HG02852 (cell line): ENCODE measurements at regions not wholly inside any gene's neighbourhood (a gene's known extent, or its start where the extent isn't known, plus 50 kb on each side); places are given as distances from the start of the nearest gene placed in this dataset.

Experiments used
- ATAC-seq: cut with Tn5 transposase; IDR thresholded peaks from one replicate; pipeline ENCODE4 v1.9.1; 2021; ENCODE audit warnings: mild to moderate bottlenecking, moderate library complexity; ENCODE audit not compliant: unreplicated experiment

DNA sequence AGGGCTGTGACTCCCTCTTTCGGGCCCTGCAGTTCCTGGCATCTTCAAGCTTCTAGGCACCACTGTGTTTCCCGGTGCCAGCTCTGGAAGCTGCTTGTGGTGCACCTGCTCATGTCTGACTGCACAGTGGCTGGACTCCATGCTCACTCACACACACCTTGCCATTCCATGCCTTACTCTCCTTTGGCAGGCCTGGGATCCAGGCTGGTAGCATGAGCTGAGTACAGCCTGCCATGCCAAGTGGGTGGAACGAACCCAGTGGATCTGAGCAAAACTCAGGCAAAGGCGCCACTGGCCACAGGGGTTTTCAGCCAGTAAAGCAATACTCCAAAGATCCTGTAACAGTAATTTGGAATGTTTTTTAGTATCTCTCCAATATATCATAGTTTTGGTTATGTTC is 902.7 kb upstream of the USP15 start:
- no peak for ATAC-seq

DNA sequence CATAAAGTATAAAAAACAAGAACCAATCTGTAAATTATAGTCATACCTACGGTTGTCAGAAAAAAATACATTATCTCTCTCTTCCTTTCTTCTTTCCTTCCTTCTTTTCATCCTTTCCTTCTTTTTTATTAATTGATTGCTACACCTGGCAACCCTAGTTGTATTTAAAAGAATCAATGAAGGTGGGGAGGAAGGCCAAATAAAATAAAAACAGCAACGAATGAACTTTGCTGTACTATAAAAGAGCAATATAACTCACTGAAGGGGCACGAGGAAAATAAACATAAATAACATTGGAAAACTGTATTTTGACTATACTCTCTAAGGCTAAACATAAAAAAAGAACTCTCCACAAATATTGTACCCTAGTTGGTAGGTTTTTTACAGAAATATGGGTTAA is 898.2 kb upstream of the USP15 start:
- no peak for ATAC-seq

DNA sequence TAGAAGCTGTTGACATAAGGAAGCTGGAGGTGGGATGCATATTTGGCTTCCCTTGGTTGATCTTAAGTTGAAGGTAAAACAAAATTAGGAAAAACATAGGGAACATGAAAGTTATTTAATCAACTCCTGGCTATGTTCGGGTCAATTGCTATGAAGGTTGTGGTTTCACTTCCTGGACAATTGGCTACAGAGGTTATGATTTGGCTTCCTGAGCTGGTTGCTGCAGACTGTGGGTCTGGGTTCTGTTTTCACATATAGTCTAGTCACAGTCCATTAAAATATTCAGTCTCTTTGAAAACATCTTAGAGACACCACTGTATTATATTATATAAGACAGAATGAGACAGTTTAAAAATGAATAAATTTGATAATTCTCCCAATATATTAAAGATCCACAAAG is 895.2 kb upstream of the USP15 start:
- ATAC-seq: no peak

DNA sequence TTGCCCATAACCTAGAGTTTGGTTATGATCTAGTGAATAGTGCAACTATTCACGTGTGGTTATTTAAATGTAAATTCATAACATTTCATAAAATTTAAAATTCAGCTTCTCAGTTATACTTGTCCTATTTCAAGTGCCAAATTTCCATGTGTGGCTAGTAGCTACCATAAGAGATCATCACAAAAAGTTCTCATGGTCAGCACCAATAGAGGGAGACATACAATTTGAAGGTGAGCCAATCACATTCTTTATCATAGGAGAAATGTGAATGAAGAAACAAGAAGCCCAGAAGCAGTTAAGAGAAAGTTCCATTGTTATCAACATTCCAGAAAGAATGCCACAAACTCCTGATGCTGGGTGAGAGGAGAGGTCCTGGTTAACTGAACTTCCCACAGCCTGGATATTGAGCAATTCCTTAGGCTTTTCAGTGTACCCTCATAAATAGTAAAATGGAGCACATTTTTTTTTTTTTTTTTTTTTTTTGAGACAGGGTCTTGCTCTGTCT is 892.9 kb upstream of the USP15 start:
- ATAC-seq: no peak

DNA sequence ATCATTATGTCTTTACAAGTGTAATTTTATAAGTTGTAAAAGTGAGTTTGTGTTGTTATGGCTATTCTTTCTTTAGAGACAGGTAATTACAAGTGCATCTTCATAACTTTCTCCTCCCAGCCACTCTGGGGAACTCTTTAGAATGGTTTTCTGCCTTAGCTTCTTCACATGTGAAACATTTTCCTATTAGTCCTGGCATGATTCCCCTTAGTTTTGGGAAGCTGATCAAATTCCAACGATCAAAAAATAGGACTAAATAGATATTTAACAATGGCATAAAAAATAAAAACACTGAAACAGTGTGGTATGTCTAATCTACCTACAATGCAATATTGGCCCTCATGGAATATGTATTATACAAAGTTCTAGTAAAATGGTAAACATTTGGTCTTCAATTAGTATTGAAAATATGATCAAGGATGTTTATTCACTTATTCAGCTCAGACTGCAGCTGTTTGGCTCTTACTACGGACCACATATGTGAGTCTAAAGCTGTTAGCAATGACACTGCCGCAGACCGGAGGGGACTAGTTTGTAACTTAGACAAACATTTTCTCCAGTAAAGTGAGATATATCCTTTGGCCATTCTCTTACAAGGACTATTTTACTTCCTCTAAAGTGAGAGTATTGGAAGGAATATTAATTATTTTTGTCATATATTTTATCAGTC is 890.8 kb upstream of the USP15 start:
- ATAC-seq: no peak

DNA sequence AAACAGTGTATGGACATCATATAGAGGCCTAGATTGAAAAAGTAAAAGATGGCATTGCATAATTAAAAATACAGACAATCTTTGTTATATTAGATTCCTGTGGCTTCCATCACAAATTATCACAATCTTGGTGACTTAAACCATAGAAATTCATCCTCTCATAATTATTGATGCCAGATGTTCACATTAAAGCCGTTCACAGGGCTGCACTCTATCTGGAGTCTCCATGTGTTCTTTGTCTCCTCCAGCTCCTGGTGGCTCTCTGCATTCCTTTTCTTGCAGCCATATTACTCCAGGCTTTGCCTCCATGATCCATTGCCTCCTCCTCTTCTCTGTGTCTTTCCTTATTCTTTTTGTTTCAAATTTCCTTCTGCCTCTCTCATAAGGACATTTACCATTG is 875.7 kb upstream of the USP15 start:
- ATAC-seq: no peak

DNA sequence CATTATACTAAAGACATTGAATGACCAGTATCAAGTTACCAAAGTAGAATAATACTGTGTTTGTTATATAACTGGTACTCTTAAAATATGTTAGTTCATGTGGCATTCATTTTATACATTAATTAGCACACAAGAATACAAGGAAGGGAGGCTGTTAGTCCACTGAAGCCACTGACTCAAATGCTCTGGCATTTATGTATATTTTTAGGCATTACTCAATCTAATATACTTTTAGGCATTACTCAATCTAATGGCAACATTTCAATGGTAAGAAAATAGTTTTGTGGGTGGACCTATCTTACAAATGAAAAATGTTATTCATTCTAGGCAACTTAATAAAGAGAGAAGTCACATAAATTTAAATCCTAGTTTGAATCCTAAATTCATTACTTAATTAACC is 874.4 kb upstream of the USP15 start:
- no peak for ATAC-seq

DNA sequence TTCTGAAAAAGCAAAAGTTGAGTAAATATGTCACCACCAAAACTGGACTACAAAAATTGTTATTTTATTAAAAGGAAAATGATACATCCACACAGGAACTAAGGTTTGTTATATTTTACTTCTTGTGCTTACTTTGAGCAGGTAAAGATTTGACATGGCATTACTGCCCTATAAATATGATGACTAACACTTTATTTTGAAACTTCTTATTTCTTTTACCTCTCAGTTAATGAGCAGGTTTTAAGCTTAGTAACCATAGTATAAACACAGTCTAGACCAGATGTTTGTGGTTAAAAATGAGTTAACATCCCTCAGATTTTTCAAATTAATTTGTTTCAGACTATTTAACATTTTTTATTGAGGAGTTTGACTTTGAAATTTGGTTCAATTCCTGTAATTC is 862.5 kb upstream of the USP15 start:
- ATAC-seq: no peak

DNA sequence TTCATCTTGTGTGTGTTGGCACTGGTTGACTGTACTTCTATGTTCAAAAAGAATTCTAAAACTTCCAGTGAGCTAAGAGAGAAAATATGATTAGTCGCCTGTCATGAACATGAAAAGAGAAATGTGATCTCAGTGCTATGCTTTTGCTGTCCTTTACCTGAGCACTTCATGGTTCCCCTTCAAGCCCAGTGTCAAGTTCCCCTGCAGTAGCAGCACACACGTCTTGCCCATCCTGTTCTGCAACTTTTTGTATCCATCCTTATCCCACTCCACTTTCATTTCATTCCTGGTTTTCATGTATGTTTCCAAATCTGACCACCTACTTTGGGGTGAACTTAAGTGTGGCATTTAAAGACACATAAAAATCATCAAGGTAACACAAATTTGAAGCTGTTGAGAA is 848.0 kb upstream of the USP15 start:
- no peak for ATAC-seq

DNA sequence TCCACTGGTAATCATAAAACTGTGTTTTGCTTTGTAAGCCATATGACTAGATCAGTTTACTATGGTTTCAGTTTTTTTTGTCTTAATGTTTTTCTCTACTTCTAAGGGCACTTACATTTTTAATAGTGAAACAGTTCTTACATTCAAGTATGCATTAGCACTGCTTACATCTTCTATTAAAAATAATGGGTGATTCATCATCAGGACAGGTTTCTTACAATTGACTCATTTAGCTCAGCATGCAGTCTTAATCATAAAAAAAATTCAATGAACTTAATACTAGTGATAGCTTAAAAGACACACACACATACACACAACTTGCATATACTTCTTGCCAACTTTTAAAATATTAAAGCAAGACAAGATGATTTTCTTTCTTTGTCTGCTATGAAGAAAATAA is 845.7 kb upstream of the USP15 start:
- no peak for ATAC-seq

DNA sequence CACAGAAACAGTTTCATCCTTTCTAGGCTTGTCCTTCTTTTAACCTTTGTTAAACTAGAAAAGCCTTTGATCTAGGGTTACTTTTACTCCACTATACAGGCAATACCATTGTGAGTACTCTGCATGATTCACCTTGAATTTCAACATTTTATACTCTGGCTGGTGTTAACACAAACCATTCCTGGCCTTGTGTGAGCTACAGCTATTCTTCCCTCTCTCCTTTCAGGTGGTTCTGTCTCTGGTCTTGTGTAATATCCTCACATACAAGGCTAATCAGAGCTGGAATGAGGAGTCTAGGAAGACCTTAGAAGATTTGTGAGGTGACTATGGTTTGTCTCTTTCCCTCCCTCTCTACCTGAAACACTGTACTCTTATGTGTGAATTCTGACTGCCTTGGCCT is 837.4 kb upstream of the USP15 start:
- ATAC-seq: no peak

DNA sequence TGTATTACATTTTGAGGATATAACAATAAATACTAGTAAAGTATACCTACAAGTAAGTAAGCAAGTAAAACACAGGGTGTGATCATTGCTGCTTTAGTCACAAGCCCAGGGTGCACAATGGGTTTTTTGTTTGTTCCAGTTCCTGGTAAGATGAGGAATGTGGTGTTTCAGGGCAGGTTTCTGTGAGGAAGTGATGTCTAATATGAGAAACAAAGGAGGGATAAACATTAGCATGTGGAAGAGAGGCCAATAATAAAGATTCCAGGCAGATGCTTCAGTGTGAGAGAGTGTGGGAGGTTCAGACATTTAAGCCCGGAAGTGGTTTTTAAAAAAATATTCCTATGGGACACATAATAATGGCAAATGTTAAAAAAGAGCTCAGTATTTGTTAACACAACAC is 808.1 kb upstream of the USP15 start:
- ATAC-seq: no peak

DNA sequence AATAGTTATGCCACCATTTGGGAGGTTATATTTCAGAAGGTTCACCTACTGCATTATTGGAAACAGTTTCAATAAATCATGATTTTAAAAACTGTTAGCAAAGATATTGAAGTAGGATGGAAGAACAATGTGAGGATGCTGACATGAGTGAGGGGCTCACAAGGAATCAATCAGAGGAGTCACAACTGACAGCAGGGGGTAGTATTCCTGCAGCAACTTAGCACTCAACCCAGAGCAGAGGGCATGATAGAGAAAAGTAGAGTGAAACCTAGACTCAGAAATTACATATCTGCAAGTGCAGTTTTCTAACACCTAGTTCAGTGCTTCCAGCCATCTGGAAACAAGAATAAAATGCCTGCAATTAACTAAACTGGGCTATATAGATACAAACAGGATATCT is 772.5 kb upstream of the USP15 start:
- ATAC-seq: no peak

DNA sequence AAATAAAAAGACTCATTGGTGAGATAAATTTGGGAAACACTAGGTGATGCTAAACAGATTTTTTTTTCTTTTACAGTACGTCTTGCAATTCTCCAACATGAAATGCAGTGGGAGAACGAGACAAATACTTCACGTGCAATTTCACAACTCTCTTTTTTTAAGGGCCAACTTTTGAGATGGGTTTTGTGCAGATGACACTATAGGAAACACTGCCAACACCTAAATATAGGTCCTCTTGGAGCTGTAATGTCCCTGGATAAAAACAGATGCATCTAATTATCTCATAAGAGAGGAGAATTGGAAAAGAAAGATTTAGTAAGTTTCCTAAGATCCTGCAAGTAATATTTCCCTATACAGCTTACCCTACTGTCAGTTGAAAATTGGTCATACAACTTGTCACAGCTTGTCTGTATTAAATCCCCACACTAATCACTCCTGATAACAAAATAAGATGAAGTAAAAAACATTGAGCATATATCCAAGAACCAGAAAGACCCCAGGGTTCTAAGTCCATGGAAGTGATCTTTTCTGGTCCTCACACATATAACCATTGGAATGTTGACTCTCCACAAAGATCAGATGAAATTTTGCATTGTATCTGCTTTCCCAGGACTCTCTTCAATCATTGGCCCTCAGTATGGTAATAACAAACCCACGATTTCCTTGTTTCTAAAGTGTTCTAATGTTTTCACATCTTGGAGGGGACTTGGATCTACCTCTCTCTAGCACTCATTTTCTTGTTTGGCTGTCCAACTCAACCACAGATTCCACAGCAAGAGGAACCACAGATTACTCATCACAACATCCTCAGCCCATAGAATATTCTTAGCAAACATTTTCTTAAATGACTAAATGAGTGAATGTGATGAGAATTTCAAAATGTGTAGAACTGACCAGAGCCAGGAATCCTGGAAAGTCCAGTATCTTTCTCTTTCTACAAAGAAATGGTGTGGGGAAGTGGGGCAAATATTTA is 769.4 kb upstream of the USP15 start:
- ATAC-seq: no peak

DNA sequence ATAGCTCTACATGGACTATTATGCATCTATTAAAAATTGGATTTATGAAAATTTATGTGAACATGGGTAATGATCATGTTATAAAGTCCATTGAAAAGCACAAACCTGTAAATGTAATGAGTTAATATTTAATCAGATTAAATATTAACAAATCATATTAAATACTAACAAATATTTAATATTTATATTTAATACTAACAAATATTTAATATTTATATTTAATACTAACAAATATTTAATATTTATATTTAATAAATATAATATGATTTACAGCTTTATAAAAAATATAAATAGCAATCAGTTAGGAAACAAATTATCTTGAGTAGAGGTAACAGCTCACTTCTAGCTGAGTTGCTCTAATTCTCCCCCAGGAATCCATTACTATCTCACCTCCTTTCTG is 758.0 kb upstream of the USP15 start:
- no peak for ATAC-seq

DNA sequence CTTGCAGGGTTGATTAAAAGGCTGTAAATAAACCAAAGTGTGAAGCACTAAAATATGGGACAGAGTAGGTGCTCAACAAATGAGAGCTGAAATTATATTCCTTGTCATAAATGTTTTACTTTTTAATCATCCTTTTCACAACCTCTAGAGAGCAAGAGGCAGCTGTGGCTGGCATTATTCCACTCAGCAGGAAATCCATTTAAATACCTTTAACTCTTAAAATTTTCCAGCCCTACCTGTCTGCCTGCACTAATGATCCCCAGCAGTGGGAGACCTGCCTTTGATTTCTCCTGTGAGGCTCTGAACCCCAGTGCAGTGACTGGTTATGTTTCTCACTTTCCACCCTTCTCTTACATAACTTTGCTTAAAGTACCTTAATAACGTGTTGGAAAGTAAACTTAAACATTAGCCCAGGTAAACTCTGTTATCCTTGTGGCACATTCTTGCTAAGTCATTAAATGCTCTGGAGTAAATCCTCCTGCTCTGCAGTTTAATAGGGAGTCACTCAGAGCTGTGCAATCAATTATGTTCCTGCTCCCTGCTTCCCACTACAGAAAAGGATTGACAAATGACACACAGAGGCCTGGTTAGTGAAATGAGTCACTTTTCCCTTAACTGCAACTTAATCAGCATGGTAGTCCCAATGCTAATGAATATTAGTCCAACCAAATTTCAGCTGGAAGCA is 755.7 kb upstream of the USP15 start:
- no peak for ATAC-seq

DNA sequence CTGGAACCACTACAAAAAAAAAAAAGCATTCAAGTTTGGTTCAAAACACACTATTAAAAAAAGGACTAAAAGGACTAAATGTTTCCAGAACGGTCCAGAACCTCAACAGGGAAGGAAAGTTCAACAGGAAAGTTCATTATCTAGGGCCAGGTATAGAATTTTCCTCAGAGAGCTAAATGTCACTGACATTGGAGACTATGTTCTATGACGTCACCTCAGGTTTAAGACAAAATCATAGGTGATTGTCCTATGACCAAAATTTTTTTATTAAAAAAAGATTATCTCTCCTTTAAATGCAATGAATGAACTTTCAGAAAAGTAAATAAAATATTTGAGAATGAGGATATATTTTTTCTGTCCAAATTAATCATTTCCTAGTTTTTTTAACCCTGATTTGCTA is 746.7 kb upstream of the USP15 start:
- no peak for ATAC-seq

DNA sequence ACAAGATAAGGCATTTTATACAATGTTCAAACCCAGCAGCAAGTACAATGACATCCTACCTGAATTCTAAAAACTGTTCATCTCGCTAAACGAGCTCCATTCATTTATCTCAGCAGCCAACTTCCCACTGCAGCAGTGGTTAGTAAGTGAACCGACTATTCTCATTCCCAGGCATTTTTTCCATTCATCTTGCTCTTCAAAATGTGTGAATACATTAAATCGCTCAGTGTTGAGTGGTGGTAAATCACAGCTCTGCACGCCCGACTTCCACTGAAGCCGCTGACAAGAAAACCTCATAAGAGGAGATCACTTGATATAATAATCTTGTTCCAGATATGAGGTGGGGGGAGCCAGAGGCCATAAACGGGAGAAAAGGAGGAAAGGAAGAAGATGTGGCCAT is 746.2 kb upstream of the USP15 start:
- ATAC-seq: no peak

DNA sequence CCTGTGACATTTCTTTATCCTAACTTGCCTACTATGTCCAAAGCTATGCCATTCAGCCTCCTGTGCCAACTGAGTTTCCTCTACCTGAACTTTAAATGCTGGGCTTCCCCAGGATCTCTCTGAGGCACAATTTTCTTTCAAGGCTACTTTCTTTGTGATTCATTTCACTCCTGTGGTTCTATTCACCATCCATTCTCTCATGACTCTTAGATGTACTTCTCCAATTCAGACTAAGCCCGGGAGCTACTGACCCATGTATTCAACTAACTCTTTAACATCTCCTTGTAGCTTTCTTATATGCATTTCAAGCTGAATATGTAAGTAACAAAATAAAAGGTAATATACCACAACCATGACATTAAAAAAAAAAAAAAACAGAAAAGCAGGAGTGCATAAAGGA is 738.9 kb upstream of the USP15 start:
- no peak for ATAC-seq

DNA sequence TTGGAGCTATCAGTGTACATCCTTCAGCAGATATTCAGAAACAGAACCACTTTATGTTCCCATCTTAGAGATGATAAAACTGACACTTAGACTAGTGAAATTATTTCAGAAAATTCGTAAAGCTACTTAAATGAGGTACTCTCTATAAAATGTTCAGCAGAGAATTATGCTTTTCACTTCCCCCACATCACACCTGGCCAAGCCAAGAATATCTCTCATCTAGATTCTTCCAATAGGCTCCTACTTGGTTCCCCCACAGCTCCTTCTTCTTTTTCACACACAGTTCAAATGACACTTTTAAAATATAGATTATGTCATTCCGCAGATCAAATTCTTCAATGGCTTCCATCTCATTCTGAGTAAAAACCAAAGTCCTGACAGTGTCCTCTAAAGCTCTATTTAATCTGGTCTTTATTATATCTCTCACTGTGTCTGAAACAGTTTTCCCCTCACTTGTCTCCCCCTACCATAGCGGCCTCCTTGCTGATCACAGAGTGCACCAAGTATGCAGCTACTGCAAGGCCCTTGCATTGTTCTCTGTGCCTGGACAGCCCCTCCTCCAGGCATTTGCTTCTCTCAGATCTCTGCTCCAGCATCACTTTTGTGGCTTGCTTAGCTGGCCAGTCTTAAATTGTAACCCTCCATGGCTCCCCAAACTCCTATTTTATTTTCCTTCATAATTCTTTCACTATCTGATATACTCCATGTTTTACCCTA is 736.8 kb upstream of the USP15 start:
- ATAC-seq: no peak

DNA sequence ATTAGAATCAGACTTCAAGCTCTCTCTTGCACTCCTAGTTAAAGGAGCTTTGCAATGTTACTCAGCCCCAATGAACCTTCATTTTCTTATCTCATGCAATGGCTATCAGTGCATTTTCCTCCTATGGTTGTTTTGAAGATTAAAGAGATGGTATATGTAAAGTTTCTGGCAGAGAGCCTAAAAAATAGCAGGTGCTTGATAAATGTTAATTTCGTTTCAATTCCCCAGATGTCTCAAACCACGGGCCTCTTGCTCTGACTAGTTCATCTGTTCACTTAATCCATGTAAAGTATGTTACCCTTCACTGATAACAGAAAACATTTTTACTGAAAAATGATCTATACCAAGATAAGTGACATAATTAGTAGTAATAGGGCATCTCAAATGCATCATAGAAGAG is 735.4 kb upstream of the USP15 start:
- no peak for ATAC-seq
